Thoracic aorta (tissue), 2 donors: ENCODE measurements at regions not wholly inside any gene's neighbourhood (a gene's known extent, or its start where the extent isn't known, plus 50 kb on each side); places are given as distances from the start of the nearest gene placed in this dataset.

Experiments used
- ATAC-seq: fragments of 150-250 bp; one replicate; pipeline ENCODE4 v1.8.0; 2017; ENCODE audit warnings: low read depth; ENCODE audit not compliant: insufficient number of reproducible peaks, low FRiP score
- DNase-seq: peaks from one replicate; pipeline ENCODE4 v3.0.0-alpha.2; 2020; ENCODE audit warnings: low spot score
- H3K27ac ChIP-seq, 2 donors: fragments of 200-600 bp; sonication (generic); 1 replicate in 1 of 2; 2 replicates in 1 of 2; pipeline ENCODE4 v1.5.1; 2016; ENCODE audit warnings: mild to moderate bottlenecking in 2 of 2, moderate library complexity in 2 of 2
- H3K27me3 ChIP-seq: fragments of 200-600 bp; sonication (generic); replicated peaks from 2 replicates; pipeline ENCODE4 v1.6.0; 2016; ENCODE audit warnings: mild to moderate bottlenecking; ENCODE audit not compliant: insufficient read depth
- H3K36me3 ChIP-seq: fragments of 200-600 bp; sonication (generic); one replicate; pipeline ENCODE4 v1.5.1; 2016
- H3K4me1 ChIP-seq, 2 donors: fragments of 200-600 bp; sonication (generic); 1 replicate in 1 of 2; 2 replicates in 1 of 2; pipeline versions ENCODE4 v1.5.1 to v1.6.0; 2016; ENCODE audit warnings: low read depth in 2 of 2, mild to moderate bottlenecking in 1 of 2; ENCODE audit not compliant: control insufficient read depth in 1 of 2
- H3K4me3 ChIP-seq: fragments of 200-600 bp; sonication (generic); 2 replicates; pipeline ENCODE4 v1.5.1; 2016; ENCODE audit warnings: mild to moderate bottlenecking
- H3K9me3 ChIP-seq: fragments of 200-600 bp; sonication (generic); 2 replicates; pipeline ENCODE4 v1.5.1; 2016
- CTCF ChIP-seq: fragments of 200-600 bp; sonication (generic); IDR thresholded peaks from one replicate; pipeline ENCODE4 v1.5.1; 2019; ENCODE audit warnings: antibody characterized with exemption

DNA sequence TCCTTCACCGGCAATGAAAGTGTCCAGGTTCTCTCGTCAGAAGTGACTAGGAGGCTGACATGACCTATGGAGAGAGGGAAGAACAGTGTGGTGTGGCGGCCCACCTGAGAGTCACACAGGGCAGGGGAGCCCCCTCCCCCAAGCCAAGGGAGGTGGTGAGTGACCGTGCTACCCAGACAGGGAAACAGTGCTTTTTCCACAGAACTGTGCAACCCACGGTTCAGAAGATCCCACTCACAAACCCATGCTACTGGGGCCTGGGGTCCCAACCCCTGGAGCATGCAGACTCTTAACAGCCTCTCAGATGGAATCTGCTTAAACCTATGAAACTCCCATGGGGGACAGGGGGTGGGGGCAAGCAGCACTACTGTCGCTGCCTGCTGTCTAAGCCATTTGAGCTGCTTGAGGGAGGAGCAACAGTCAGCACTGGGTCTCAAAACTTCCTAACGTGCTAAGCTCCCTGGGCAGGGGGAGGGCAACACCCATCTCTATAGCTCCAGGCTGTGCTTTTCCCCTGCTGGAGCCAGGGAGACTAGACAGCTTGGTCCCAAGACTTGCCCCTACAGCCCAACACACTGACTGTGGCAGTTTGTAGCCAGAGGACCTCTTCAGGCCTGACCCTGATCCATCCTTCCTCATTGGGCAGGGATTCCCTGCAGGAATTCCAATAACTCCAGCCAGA, 850.4 kb upstream of the AADAT start:
- H3K4me1 ChIP-seq: no peaks in the 10 kb centered on the region
- H3K4me3 ChIP-seq: no peak overlapping the region
- ATAC-seq (no peak), DNase-seq (no peak)
- H3K27ac ChIP-seq: no peak overlapping the region
- no peak for TF ChIP-seq CTCF
- H3K36me3 ChIP-seq: no peaks in the 10 kb centered on the region
- no peaks in the 10 kb centered on the region for H3K27me3 ChIP-seq
- peaks cover 3% of the 10 kb centered on the region for H3K9me3 ChIP-seq

GRCh38 chr4:170938588-170938987, 848.8 kb upstream of the AADAT start:
- H3K4me3 ChIP-seq: no peak overlapping the region
- H3K4me1 ChIP-seq: no peaks in the 10 kb centered on the region
- no peak for TF ChIP-seq CTCF
- DNase-seq (no peak), ATAC-seq (no peak)
- no peak overlapping the region for H3K27ac ChIP-seq
- H3K9me3 ChIP-seq: peaks cover 3% of the 10 kb centered on the region
- H3K27me3 ChIP-seq: no peaks in the 10 kb centered on the region
- H3K36me3 ChIP-seq: no peaks in the 10 kb centered on the region

DNA sequence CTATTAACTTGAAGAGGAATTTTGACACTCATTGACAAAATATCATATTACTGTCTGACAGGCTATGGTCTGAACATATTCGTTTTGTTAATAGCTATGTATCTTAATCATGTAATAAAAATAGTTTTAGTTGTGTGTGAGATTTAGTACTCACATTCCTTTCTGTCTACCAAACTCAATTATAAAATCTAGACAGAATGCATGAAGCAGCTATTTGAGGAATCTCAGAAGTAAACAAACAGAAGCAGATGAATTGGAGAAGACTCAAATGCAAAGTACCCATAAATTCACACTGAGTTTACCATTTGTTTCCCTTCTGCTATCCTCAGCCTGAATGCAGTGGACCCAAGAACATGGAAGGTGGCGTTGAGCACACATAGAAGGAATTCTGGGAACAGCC, 841.6 kb upstream of the AADAT start:
- Histone ChIP-seq H3K9me3 (no peaks in the 10 kb centered on the region), H3K36me3 (no peaks in the 10 kb centered on the region), H3K4me1 (no peaks in the 10 kb centered on the region), H3K27ac (no peak overlapping the region), H3K4me3 (no peak overlapping the region), H3K27me3 (no peaks in the 10 kb centered on the region)
- TF ChIP-seq CTCF: no peak
- no peak for DNase-seq
- no peak for ATAC-seq

GRCh38 chr4:170888660-170889059, 798.9 kb upstream of the AADAT start:
- H3K27ac ChIP-seq: no peak overlapping the region
- H3K9me3 ChIP-seq: no peaks in the 10 kb centered on the region
- TF ChIP-seq CTCF: no peak
- no peak for DNase-seq
- ATAC-seq: no peak
- no peaks in the 10 kb centered on the region for H3K36me3 ChIP-seq
- no peaks in the 10 kb centered on the region for H3K27me3 ChIP-seq
- no peak overlapping the region for H3K4me3 ChIP-seq
- H3K4me1 ChIP-seq: no peaks in the 10 kb centered on the region

- DNase-seq (no peak), ATAC-seq (no peak)
- Histone ChIP-seq H3K4me1 (no peaks in the 10 kb centered on the region), H3K9me3 (no peaks in the 10 kb centered on the region), H3K36me3 (no peaks in the 10 kb centered on the region), H3K27ac (no peak overlapping the region), H3K27me3 (no peaks in the 10 kb centered on the region), H3K4me3 (no peak overlapping the region)
- no peak for TF ChIP-seq CTCF
Observed at GRCh38 chr4:170887396-170887795, 797.6 kb upstream of the AADAT start.
